HFF-Myc (cell line): ENCODE measurements at regions not wholly inside any gene's neighbourhood (a gene's known extent, or its start where the extent isn't known, plus 50 kb on each side); places are given as distances from the start of the nearest gene placed in this dataset.

ENCODE experiments used
- DNase-seq: peaks from one replicate; pipeline ENCODE4 v3.0.0-alpha.2; 2011; ENCODE audit warnings: low read depth; ENCODE audit errors: extremely low read depth
- H3K4me3 ChIP-seq: replicated peaks from 2 replicates; pipeline ENCODE4 v1.5.1; 2011; ENCODE audit warnings: low read depth, mild to moderate bottlenecking, control low read depth, low read length
- CTCF ChIP-seq: IDR thresholded peaks from 2 replicates; pipeline ENCODE4 v1.5.1; 2012; ENCODE audit warnings: mild to moderate bottlenecking, low read depth, low read length, control low read depth; ENCODE audit errors: missing control alignments

GRCh38 chr4:30399476-30399875, 320.7 kb upstream of the PCDH7 start:
- no peak for TF ChIP-seq CTCF

GRCh38 chr4:30402276-30402675, 317.9 kb upstream of the PCDH7 start:
- TF ChIP-seq CTCF: no peak
- DNase-seq: no peak
- no peak overlapping the region for H3K4me3 ChIP-seq

More at GRCh38 chr4:30399476-30399875, 320.7 kb upstream of the PCDH7 start:
- no peak overlapping the region for H3K4me3 ChIP-seq
- no peak for DNase-seq

- H3K4me3 ChIP-seq: no peak overlapping the region
- DNase-seq: no peak
- TF ChIP-seq CTCF: no peak
Observed at GRCh38 chr4:30413915-30414314, 306.3 kb upstream of the PCDH7 start.

GRCh38 chr4:30416547-30416946, 303.6 kb upstream of the PCDH7 start:
- no peak for DNase-seq
- no peak overlapping the region for H3K4me3 ChIP-seq
- no peak for TF ChIP-seq CTCF

GRCh38 chr4:30427932-30428331, 292.2 kb upstream of the PCDH7 start:
- H3K4me3 ChIP-seq: no peak overlapping the region
- DNase-seq: no peak
- no peak for TF ChIP-seq CTCF

- no peak overlapping the region for H3K4me3 ChIP-seq
- no peak for TF ChIP-seq CTCF
- no peak for DNase-seq
Observed at GRCh38 chr4:30429813-30430761, 290.1 kb upstream of the PCDH7 start.
